HG03175 (cell line): ENCODE measurements at regions not wholly inside any gene's neighbourhood (a gene's known extent, or its start where the extent isn't known, plus 50 kb on each side); places are given as distances from the start of the nearest gene placed in this dataset.

Experiments used
- ATAC-seq: cut with Tn5 transposase; IDR thresholded peaks from one replicate; pipeline ENCODE4 v1.9.1; 2021; ENCODE audit warnings: mild to moderate bottlenecking, moderate library complexity; ENCODE audit not compliant: unreplicated experiment

GRCh38 chr5:74324556-74324955 lies 316.0 kb downstream of the ENC1 start:
- ATAC-seq: no peak

DNA sequence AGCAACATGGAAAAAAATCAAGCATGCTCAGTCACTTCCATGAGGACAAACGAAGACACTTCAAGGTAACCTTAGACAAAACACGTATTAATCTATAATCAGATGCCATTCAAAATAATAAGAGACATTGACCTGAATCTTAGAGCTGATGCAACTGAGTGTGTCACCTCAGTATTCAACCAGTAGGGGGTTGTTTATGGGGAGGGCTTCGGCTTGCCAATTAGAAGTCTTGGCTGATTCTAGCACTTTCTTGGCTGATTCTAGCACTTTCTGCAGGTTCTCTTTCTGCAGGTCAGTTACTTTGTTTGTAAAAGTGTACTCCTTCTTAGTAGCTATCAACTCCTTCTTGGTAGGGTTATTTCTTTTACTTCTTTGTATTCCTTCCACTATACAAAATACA lies 317.6 kb downstream of the ENC1 start:
- no peak for ATAC-seq

GRCh38 chr5:74322191-74322590 lies 318.3 kb downstream of the ENC1 start:
- ATAC-seq: no peak

GRCh38 chr5:74321326-74321725 lies 319.2 kb downstream of the ENC1 start:
- ATAC-seq: no peak

GRCh38 chr5:74320526-74320925 lies 320.0 kb downstream of the ENC1 start:
- no peak for ATAC-seq

DNA sequence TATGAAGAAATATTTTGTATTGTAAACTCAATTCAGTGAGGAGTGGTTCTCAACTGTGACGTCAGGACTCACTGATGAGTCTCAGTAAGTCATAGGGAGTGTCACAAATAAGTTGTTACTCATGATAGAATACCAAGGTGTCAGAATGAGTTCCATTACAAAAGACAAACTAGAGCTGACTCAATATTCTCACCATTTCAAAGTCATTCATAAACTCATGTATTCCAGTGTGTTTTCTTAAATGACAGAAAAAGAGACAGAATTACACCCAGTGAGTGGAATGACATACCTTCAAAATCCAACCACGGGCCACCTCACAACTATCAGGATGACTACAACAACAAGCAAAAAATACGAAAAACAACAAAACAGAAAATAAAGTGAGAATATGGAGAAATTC lies 321.5 kb downstream of the ENC1 start:
- no peak for ATAC-seq

DNA sequence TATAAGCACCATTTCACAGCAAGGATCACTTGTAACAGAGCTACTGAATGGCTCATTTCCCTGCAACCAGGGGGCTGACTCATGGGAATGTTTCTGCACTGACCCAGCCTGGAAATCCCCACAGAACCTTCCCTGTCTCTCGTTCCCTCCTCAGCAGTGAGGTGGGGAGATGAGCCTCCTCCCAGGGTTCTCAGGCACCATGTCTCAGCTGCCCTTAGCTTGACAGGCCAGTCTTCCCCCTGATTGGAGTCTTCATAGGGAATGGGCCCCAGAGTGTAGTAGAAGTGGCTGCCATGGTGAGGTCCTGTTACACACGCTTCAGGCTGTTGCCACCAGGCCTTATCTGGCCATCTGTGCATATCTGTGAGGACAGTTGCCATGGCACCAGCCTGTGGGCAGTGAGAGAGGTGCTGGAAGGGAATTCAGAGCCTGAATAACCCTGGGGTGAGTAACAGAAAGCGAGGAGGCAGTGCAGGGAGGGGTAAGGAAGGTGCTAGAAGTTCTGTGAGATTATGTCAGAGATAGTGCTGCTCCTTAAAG lies 324.4 kb downstream of the ENC1 start:
- peak; percentile 50 for ATAC-seq

GRCh38 chr5:74314906-74315305 lies 325.6 kb downstream of the ENC1 start:
- no peak for ATAC-seq

DNA sequence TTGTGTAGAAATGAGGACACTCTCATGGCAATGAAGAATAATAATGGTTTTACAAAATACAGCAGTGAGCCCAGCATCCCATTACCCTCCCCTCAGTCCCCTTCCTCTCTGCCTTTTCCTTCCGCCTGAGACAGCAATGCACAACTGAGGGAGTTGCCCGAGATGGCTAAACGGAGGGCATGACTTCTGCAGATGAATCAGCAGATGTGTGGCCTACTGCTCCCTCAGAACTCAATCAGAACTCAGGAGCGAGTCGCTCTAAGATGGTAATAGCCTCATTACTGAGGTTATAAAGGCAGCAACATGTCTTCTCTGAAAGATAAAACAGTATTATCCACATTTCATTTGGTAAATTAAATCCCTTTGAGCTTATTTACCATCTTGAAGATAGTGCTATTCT lies 326.6 kb downstream of the ENC1 start:
- ATAC-seq: no peak

DNA sequence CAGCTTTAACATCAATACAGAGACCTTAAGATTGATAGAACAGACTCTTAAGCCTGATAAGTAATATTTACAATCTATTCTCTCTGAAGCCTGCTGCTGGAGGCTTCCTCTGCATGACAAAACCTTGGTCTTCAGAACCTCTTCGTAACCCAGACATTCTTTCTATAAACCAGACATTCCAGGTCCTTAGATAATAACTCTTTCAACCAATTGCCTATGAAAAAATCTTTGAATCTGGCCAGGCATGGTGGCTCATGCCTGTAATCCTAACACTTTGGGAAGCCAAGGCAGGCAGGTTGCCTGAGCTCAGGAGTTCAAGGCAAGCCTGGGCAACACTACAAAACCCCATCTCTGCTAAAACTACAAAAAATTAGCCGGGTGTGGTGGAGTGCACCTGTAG lies 327.8 kb downstream of the ENC1 start:
- no peak for ATAC-seq

DNA sequence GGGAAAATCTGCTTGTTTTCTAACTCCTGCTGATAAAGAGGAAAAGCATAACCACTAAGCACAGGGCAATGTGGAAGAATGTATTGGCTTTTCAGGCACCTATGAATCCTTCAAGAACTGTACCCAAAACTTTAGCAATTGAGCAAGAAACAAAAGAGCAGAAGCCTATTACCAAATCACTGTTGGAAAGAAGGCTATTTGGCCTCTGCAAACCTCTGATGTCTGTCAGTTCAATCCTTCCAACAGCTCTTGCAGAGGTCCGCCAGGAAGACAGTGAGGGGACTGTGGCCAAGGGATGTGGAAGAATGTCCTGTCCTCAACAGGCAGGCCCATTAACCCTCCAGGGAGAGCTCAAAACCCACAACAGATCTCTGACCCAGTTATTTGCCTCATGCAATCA lies 328.6 kb downstream of the ENC1 start:
- no peak for ATAC-seq

- ATAC-seq: no peak
Observed at GRCh38 chr5:74310997-74311930, 329.3 kb downstream of the ENC1 start.

DNA sequence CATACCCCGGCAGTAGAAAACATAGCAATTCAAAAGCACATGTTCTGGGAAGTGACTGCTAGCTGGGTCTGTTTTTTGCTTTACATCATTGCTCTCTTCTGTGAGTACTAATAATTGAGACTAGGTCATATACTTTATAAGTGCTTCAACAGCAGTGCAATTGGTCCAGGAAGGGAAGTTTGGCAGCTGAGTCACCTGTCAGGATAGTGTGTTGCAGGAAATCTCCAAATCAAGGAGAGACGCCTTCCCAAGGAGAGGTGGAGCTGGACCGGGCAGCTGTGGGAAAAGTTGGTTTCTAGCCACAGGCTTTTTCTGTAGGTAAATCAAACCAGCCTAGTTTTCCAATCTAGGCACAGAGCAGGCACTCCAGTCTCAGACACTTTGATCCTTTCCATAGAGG lies 330.1 kb downstream of the ENC1 start:
- no peak for ATAC-seq

- ATAC-seq: no peak
Observed at GRCh38 chr5:74309050-74309449, 331.5 kb downstream of the ENC1 start.

DNA sequence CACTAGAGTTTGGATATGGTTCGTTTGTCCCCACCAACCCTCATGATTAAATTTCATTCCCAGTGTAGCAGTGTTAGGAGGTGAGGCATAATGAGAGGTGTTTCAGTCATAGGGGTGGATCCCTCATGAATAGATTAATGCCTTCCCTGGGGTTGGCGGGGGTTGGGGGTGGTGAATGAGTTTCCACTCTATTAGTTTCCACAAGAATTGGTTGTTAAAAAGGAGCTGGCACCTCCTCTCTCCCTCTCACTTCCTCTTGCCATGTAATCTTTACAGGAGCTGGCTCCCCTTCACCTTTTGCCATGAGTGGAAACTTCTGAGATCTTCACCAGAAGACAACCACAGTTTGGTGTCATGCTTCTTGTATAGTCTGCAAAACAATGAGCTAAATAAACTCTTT lies 333.7 kb downstream of the ENC1 start:
- ATAC-seq: no peak

DNA sequence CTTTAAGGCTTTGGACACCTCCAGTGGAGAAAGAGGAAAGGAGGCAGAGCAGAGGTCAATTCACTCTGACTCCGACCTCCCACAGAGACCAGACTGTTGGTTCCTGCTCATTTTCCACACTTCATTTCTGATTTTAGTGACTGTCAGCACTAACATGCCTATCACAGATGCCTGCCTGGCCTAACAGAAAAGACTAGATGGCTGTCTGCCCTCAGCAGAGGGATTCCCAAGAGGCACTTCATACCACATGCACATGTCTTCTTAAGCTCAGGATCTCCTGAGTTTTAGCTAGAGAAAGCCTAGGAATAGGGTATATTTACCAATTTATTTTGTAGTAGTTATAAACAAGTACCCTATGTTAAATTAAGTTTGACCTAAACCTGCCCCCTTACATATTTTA lies 336.0 kb downstream of the ENC1 start:
- no peak for ATAC-seq

DNA sequence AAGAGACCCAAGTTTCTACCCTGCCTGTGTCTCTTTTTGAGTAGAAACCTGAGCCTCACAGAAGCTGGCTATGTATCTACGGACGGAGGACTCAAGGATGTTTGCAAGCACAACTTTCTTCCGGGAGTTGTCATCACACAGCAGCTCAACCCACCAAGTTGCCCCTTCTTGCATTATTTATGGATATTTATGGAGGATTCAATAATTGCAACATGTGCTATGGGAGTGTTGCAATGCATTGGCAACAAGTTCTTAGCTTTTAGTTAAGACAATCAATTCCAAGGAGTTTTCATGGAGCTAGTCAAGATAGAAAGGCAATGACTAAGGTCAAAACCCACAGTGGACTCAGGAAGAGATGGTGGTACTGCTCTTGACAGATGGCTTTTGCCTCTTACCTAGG lies 336.9 kb downstream of the ENC1 start:
- ATAC-seq: no peak

- ATAC-seq: no peak
Observed at GRCh38 chr5:74301576-74301975, 339.0 kb downstream of the ENC1 start.

DNA sequence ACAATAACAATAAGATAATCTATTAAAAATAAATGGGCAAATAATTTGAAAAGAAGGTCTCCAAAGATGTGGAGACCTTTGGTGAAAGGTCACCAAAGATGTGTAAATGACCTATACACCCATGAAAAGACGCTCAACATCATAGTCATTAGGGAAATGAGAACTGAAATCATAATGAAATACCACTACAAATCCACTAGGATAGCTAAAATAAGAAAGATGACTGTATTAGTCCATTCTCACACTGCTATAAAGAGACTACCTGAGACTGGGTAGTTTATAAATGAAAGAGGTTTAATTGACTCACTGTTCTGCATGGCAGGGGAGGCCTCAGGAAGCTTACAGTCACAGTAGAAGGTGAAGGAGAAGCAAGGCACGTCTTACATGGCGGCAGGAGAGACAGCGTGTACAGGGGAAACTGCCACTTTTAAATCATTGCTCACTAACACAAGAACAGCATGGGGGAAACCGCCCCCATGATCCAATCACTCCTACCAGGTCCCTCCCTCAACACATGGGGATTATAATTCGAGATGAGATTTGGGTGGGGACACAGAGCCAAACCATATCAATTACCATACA lies 339.6 kb downstream of the ENC1 start:
- ATAC-seq: no peak

DNA sequence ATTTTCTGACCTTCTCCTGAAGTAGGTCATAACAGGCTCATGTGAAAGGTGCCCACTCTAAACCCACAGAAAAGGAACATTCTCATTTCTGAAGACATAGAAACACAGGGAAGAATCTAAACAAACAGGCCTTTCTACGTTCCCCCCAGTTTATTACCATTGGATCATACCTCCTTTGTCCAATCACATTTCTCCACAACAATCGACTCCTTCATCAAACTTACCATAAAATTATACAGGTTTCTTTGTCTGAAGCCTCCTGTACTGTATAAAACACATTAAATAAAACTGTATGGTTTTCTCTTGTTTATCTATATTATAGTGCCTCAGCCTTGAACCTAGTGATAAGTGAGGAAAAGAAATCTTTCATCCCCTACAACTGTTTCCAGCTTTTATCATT lies 340.7 kb downstream of the ENC1 start:
- ATAC-seq: no peak

DNA sequence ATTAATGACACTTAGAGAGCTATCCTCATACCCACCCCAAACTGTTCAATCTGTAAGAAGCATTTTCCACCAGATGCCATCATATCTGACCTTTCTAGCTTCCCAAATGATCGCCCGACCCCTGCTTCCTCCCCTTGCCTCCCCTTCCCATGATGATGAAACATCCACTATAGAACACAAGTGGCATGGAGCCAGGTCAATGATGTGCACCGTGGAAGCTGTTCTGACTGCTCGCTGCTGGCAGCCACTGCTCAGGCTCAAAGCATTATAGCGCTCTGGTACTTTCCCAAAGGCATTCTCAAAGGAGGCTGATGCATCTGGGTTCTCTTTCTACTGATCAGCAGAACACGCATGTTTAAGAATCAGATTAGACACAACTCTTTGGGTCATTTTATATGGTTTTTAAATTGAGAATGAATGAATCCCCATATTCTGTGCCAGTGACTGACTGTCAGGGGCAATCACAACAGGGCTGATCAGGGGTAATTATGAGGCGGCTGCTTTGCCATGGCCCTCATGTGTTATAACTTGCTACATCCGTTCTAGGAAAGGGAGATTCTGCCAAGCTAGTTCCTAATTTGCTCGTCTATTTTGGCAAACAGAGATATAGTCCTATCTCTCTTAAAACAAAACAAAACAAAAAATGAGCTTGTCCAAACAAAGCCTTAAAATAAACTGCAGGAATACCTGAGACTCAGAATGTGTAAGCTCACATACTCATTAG lies 343.7 kb downstream of the ENC1 start:
- no peak for ATAC-seq

GRCh38 chr5:74295676-74296075 lies 344.9 kb downstream of the ENC1 start:
- ATAC-seq: no peak
